NCI-H2081 treated with DMSO at 0.1 percent for 48 hours (cell line): ENCODE measurements at regions not wholly inside any gene's neighbourhood (a gene's known extent, or its start where the extent isn't known, plus 50 kb on each side); places are given as distances from the start of the nearest gene placed in this dataset.

ENCODE experiments used
- DNase-seq: peaks from one replicate; lab custom pipeline; 2025; lab: John Stamatoyannopoulos, UW

- DNase-seq: no peak
Observed at GRCh38 chr11:95548416-95548815, 241.2 kb downstream of the FAM76B start.

- DNase-seq: no peak
Observed at GRCh38 chr11:95547976-95548375, 241.6 kb downstream of the FAM76B start.

DNA sequence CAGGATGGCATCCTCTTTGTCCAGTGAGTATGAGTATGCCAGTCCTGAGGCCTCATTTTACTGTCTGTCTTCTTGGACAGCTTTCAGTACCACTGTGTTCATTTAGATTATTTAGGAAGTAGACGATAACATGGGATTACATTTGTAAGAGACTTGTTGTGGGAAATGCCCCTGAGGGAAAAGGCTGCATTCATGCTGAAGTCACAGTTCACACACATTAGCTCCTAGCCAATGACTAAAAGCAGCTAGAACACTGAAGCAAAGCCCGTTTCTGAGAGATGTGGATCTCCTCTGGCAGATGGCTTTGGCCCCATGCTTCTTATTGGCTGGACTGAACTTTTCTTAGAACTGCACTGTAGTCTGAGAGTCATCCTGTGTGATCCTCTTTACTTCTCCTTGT lies 242.4 kb downstream of the FAM76B start:
- DNase-seq: no peak

- no peak for DNase-seq
Observed at GRCh38 chr11:95545116-95545875, 244.3 kb downstream of the FAM76B start.

DNA sequence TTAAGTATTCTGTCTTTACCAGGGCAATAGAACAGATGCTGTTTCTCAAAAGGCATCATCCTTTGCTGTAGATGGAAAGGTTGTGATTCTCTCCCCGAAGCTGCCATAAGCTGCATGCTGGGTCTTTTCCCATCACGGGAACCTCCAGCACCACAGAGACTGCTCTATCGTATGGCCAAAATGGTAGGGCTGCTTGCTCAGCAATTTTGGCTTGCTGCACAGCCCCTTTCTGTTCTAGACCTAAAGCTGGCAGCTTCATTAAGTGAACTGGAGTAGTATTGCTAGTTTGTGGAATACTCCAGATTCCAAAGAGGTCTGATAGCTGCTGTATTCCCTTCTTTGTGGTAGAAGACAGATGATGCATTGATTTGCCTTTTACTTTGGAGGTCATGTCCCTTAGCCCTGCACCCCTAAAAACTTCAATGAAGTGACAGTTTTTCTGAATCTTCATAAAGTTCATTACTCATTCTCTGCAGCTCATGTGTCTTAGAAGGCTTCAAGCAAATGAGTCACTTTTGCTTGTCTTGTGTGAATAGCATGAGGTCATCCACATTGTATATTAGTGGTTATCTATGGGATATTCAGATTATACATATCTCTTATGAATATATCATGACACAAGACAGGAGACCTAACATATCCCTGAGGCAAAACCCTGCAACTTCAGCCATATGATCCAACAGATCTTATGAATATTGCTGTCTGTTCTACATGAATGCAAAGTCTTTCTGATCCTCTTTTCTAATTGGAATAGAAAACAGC lies 245.3 kb downstream of the FAM76B start:
- no peak for DNase-seq

DNA sequence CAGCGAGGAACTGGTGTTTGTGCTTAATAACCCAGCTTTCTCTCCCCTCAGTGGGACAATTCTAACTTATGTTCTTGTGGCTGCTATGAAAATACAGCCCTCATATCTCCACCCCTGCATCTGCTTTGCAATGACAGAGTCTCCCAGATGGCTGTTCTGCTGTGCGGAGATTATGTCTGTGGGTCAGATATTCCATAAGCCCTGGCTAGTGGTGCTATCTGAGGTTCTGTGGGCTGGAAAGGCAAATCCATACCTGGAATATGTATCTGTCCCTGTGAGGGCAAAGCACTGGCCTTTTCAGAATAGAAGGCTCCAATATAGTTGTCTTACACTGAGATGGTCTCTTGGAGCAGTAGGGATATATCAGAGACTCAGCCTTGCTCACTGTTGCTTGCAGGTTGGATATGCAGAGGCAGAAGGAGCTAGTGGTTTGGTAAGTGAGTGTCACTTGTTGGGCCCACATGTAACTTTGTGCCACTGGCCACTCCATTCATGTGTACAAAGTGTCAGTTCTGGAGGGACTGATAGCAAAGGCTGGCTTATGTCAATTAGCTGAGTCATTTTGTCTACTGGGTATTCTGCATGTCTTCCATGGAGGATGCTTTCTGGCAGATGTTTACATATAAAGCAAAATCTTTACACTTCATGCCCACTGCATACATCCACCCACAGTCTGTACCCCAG lies 246.6 kb downstream of the FAM76B start:
- DNase-seq: no peak

- DNase-seq: no peak
Observed at GRCh38 chr11:95541715-95542114, 247.9 kb downstream of the FAM76B start.

DNA sequence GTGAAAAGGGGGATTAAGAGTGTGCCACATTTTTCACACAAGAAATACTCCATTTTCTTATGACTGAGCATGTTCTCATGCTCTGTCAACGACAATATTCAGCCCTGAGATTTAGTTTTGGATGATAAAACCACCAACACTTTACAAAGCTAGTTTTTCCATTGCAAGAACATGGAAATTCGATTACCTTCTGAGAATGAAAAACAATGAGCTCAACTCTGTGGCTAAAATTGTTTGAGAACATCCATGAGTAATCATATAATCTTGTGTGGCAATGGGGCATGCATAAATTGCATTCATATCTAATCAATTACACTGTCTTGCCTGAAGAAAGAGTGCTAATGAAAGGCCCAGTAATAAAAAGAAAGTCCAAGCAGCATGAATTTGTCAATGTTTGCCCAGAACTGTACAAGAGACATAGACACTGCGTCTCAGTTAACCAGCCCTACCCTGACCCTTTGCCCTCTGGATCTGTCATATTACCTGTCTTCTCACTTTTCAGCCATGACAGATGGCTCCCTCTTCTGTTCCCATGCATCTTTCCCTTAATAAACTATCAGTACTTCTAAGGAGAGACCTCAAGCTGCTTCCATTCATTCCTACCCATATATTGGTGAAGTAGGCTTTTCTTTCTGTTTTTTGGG lies 253.4 kb downstream of the FAM76B start:
- DNase-seq: no peak

- DNase-seq: no peak
Observed at GRCh38 chr11:95534809-95535208, 254.8 kb downstream of the FAM76B start.

- no peak for DNase-seq
Observed at GRCh38 chr11:95534226-95534625, 255.4 kb downstream of the FAM76B start.

DNA sequence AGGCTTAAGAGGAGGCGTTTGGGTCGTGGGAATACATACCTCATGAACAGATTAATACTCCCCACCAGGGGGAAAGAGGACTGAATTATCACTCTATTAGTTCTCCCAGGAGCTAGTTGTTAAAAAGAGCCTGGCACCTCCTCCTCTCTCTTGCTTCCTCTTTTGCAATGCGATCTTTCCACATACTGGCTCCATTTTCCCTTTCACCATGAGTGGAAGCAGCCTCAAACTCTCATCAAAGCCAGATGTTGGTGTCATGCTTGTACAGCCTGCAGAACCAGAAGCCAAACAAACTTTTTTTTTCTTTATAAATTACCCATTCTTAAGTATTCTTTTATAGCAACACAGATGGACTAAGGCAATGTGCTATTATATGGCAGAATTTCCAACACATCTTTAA lies 258.5 kb downstream of the FAM76B start:
- DNase-seq: no peak

GRCh38 chr11:95524314-95525036 lies 265.1 kb downstream of the FAM76B start:
- DNase-seq: peak; percentile 89

GRCh38 chr11:95522874-95523273 lies 266.7 kb downstream of the FAM76B start:
- no peak for DNase-seq

GRCh38 chr11:95521862-95522261 lies 267.7 kb downstream of the FAM76B start:
- DNase-seq: no peak

GRCh38 chr11:95521133-95521542 lies 268.4 kb downstream of the FAM76B start:
- no peak for DNase-seq

GRCh38 chr11:95520369-95521132 lies 269.0 kb downstream of the FAM76B start:
- no peak for DNase-seq

DNA sequence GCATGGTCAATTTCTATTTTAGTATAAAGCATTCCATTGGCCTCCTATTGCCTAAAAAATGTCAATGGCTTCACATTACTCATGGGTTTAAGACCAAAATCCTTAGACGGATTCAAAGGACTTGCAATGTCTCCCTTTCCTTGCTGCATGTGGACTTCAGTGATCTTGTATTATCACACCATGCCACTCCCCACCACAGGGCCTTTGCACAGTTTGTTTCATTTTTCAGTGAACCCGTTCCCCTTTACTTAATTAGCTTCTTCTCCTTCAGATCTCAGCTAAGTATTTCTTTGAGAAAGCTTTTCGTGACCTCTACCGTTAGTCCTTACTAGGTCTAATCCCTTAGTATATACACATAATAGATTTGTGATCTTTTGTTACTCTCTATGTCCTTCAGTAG lies 269.7 kb downstream of the FAM76B start:
- DNase-seq: no peak

GRCh38 chr11:95517453-95517852 lies 272.1 kb downstream of the FAM76B start:
- no peak for DNase-seq

DNA sequence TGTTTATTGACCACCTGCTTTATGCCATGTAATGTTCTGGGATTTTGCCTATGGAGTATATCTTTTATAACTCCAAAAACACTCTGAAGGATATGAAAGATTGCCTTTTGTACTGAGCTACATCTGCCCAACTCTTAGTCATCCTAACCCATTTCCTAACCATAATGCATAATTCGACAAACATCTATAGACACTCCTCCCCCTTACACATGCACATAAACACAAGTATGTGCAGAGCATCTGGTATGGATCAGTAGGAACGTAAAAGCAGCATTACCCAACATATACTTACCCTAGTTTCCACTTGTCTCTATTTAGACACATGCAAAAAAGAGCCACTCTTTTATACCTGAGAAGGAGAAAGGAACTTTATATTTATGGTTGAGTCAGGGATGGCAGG lies 272.8 kb downstream of the FAM76B start:
- no peak for DNase-seq

DNA sequence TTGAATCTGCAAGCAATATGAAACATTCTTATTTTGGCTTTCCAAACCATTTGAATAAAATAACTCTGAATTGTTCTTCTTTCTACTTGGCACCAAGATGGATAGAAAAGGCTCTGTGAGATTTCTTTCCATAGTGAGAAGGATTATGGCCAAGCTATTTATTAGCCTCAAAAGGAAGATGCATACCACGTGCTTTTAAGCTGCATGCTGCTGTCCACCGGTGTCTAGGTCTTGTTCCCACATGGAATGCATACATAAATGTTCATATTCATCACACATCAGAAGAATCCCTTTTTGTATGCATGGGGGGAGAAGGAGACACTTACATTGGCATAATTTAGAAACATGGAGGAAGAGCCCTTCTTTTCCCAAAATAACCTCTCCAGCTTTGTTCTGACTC lies 273.4 kb downstream of the FAM76B start:
- no peak for DNase-seq

- no peak for DNase-seq
Observed at GRCh38 chr11:95515371-95515770, 274.2 kb downstream of the FAM76B start.
